ENCODE measurements at regions not wholly inside any gene's neighbourhood (a gene's known extent, or its start where the extent isn't known, plus 50 kb on each side); places are given as distances from the start of the nearest gene placed in this dataset.

DNA sequence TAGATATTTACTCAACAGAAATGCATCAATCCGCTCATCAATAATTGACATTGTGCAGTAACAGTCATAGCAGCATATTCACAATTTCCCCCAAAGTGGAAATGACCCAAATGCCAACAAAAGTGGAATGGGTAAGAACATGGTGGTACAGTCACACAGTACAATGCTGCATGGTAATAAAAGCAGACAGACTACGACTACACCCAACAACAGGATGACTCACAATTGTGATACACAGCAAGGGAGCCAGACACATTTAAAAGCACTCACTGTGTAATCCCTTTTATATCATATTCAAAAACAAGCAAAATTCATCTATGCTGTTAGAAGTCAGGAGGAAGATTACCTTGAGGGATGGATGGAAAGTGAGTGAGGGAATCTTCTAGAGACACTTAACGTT lies 76.5 kb upstream of the NUDT7 start:
- no peak overlapping the region for H3K4me3 ChIP-seq (ENCODE audit: insufficient read depth, low read depth, low read length, poor library complexity, severe bottlenecking)
- no peak overlapping the region for H3K27ac ChIP-seq (ENCODE audit: insufficient read depth, low read length, poor library complexity, severe bottlenecking)
- H3K9me3 ChIP-seq (ENCODE audit: control insufficient read depth, low read length): no peaks in the 10 kb centered on the region
- H3K4me1 ChIP-seq (ENCODE audit: control insufficient read depth, insufficient read depth, low read length, poor library complexity, severe bottlenecking): no peaks in the 10 kb centered on the region
- no peaks in the 10 kb centered on the region for H3K27me3 ChIP-seq (replicated peaks; ENCODE audit: control insufficient read depth, insufficient read depth, low read length, poor library complexity, severe bottlenecking)
- H3K36me3 ChIP-seq (ENCODE audit: control insufficient read depth, insufficient read depth, low read length): no peaks in the 10 kb centered on the region
- DNase-seq: no peak

DNA sequence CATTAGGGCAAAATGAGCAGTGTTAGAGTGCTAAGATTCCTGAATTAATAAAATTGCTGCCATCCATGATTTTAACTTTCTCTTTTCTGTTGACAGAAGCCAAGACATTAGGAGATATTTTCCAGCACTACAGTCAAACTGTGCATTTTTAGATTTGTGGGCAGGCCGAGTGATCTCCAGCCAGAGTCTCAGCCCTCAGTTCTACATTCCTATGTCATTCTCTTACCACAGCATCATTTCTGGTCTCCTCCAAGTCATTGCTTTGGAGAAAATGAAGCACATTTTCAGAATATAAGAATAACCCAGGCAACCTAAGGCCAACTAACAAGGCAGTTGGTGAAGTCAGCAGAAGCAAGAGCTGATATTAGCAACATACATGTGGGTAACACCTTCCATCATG lies 74.6 kb upstream of the NUDT7 start:
- no peak for DNase-seq
- no peaks in the 10 kb centered on the region for H3K9me3 ChIP-seq (ENCODE audit: control insufficient read depth, low read length)
- no peaks in the 10 kb centered on the region for H3K36me3 ChIP-seq (ENCODE audit: control insufficient read depth, insufficient read depth, low read length)
- H3K27me3 ChIP-seq (replicated peaks; ENCODE audit: control insufficient read depth, insufficient read depth, low read length, poor library complexity, severe bottlenecking): no peaks in the 10 kb centered on the region
- H3K4me1 ChIP-seq (ENCODE audit: control insufficient read depth, insufficient read depth, low read length, poor library complexity, severe bottlenecking): no peaks in the 10 kb centered on the region
- no peak overlapping the region for H3K4me3 ChIP-seq (ENCODE audit: insufficient read depth, low read depth, low read length, poor library complexity, severe bottlenecking)
- no peak overlapping the region for H3K27ac ChIP-seq (ENCODE audit: insufficient read depth, low read length, poor library complexity, severe bottlenecking)

DNA sequence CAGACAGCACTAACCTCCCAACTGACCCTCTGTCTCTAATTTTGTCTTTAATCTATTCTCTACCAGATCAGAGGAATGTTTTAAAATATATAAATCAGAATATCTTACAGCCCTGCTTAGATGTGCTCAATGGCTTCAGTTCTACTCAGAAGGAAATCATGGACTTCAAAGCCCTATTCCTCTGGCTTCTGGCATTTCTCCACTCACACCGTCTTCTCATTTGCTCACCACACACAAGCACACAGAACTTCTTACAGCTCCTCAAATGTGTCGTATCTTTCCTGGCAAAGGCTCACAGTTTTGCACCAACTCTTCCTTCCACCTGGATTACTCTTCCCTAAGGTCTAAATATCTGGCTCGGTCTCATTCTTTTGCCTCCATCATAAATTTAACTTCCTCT lies 71.6 kb upstream of the NUDT7 start:
- no peaks in the 10 kb centered on the region for H3K27me3 ChIP-seq (replicated peaks; ENCODE audit: control insufficient read depth, insufficient read depth, low read length, poor library complexity, severe bottlenecking)
- H3K4me3 ChIP-seq (ENCODE audit: insufficient read depth, low read depth, low read length, poor library complexity, severe bottlenecking): no peak overlapping the region
- no peak overlapping the region for H3K27ac ChIP-seq (ENCODE audit: insufficient read depth, low read length, poor library complexity, severe bottlenecking)
- H3K36me3 ChIP-seq (ENCODE audit: control insufficient read depth, insufficient read depth, low read length): no peaks in the 10 kb centered on the region
- H3K4me1 ChIP-seq (ENCODE audit: control insufficient read depth, insufficient read depth, low read length, poor library complexity, severe bottlenecking): no peaks in the 10 kb centered on the region
- no peaks in the 10 kb centered on the region for H3K9me3 ChIP-seq (ENCODE audit: control insufficient read depth, low read length)
- no peak for DNase-seq

DNA sequence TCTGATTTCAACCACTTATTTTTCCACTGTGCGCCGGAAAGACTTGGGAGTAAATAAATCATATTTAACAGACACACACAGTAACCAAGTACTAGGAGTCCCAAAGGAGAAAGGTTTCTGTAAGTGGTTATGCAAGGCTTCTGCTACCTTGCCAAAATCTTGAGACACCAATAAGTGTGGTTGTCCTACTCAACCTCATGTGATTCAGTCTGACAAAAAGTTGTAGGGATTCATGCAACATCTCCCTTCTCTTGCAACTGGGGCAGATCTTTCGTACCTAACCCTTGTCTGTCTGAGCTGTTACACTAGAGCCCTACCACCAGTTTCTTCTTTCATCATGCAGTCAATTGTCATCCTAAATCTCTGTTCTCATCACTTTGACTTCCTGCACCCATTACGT lies 69.9 kb upstream of the NUDT7 start:
- DNase-seq: no peak
- H3K9me3 ChIP-seq (ENCODE audit: control insufficient read depth, low read length): no peaks in the 10 kb centered on the region
- H3K4me1 ChIP-seq (ENCODE audit: control insufficient read depth, insufficient read depth, low read length, poor library complexity, severe bottlenecking): no peaks in the 10 kb centered on the region
- no peak overlapping the region for H3K27ac ChIP-seq (ENCODE audit: insufficient read depth, low read length, poor library complexity, severe bottlenecking)
- H3K4me3 ChIP-seq (ENCODE audit: insufficient read depth, low read depth, low read length, poor library complexity, severe bottlenecking): no peak overlapping the region
- H3K36me3 ChIP-seq (ENCODE audit: control insufficient read depth, insufficient read depth, low read length): no peaks in the 10 kb centered on the region
- no peaks in the 10 kb centered on the region for H3K27me3 ChIP-seq (replicated peaks; ENCODE audit: control insufficient read depth, insufficient read depth, low read length, poor library complexity, severe bottlenecking)

DNA sequence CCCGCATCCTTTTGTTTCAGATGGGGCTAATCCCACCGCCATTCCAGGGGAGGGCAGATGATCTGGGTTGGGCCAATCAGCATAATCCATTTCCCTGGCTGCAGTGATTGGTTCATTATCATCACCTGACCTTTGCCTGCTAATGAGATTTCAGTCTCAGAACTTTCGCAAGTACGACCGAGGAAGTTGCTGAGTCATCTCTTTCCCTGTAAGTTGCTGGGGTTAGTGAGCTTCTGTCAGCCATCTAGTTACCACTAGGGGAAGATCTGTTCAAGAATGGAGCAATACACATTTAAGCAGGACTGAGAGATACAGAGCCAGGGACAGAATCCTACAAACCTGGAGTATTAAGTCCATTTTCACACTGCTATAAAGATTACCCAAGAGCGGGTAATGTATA lies 65.3 kb upstream of the NUDT7 start:
- Histone ChIP-seq H3K4me3 (ENCODE audit: insufficient read depth, low read depth, low read length, poor library complexity, severe bottlenecking) (no peak overlapping the region), H3K4me1 (ENCODE audit: control insufficient read depth, insufficient read depth, low read length, poor library complexity, severe bottlenecking) (no peaks in the 10 kb centered on the region), H3K9me3 (ENCODE audit: control insufficient read depth, low read length) (no peaks in the 10 kb centered on the region), H3K27ac (ENCODE audit: insufficient read depth, low read length, poor library complexity, severe bottlenecking) (no peak overlapping the region), H3K36me3 (ENCODE audit: control insufficient read depth, insufficient read depth, low read length) (no peaks in the 10 kb centered on the region), H3K27me3 (replicated peaks; ENCODE audit: control insufficient read depth, insufficient read depth, low read length, poor library complexity, severe bottlenecking) (no peaks in the 10 kb centered on the region)
- DNase-seq: no peak

DNA sequence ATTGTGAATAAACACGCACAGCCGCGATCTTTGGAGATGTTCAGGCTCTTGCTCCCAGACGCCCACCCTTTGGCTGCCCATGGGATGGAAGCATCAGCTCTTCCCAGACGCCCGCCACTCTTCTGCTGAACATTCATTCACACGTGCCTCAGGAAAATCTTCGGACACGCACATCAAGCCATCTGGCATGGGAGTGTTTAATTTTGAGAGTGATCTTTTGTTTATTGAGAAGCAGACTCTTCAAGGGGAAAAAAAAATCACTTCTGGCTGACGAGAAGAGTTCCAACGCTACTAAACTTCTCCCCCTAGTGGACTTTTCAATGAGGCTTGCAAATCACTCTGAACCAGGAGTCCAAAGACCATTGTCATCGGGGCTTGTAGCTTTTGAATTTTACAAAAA lies 62.0 kb upstream of the NUDT7 start:
- Histone ChIP-seq H3K27me3 (replicated peaks; ENCODE audit: control insufficient read depth, insufficient read depth, low read length, poor library complexity, severe bottlenecking) (no peaks in the 10 kb centered on the region), H3K36me3 (ENCODE audit: control insufficient read depth, insufficient read depth, low read length) (no peaks in the 10 kb centered on the region), H3K4me1 (ENCODE audit: control insufficient read depth, insufficient read depth, low read length, poor library complexity, severe bottlenecking) (no peaks in the 10 kb centered on the region), H3K9me3 (ENCODE audit: control insufficient read depth, low read length) (no peaks in the 10 kb centered on the region), H3K4me3 (ENCODE audit: insufficient read depth, low read depth, low read length, poor library complexity, severe bottlenecking) (no peak overlapping the region), H3K27ac (ENCODE audit: insufficient read depth, low read length, poor library complexity, severe bottlenecking) (no peak overlapping the region)
- no peak for DNase-seq

DNA sequence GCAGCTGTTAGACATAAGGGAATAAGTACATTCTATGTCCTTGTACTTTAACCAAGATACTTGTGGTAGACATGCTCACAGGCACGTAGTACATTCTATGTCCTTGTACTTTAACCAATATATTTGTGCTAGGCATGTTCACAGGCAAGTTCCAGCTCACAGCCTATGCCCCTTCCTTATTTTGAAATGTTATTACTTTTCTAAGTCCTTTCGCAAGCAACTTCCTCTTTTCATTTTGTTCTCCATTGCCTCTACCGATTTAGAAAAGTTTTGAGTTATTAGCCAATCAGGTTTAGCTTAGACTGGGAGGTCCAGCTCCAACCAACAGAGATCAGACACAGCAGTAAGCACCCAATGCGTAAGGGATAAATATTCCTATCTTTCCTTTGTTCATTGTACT lies 60.1 kb upstream of the NUDT7 start:
- Histone ChIP-seq H3K36me3 (ENCODE audit: control insufficient read depth, insufficient read depth, low read length) (no peaks in the 10 kb centered on the region), H3K27me3 (replicated peaks; ENCODE audit: control insufficient read depth, insufficient read depth, low read length, poor library complexity, severe bottlenecking) (no peaks in the 10 kb centered on the region), H3K27ac (ENCODE audit: insufficient read depth, low read length, poor library complexity, severe bottlenecking) (no peak overlapping the region), H3K9me3 (ENCODE audit: control insufficient read depth, low read length) (no peaks in the 10 kb centered on the region), H3K4me3 (ENCODE audit: insufficient read depth, low read depth, low read length, poor library complexity, severe bottlenecking) (no peak overlapping the region), H3K4me1 (ENCODE audit: control insufficient read depth, insufficient read depth, low read length, poor library complexity, severe bottlenecking) (no peaks in the 10 kb centered on the region)
- DNase-seq: no peak

DNA sequence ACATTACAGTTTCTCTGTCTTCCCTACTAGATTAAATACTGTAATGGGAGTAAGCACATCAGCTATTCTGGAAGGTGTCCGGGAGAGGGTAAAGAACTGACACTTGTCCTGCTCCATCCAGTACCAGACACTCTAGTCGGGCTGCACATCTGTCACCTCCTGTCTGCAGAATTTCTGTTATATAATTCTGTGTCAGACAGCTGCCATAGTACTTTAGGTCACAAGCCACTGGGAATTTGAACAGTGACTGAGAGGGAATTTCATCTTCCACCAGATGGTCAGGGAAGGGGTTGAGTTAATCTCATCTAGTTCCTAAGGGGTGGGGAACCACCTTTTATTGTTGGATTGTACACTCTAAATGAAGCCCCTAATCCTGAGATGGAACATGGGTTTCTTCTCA lies 58.6 kb upstream of the NUDT7 start:
- Histone ChIP-seq H3K27me3 (replicated peaks; ENCODE audit: control insufficient read depth, insufficient read depth, low read length, poor library complexity, severe bottlenecking) (no peaks in the 10 kb centered on the region), H3K27ac (ENCODE audit: insufficient read depth, low read length, poor library complexity, severe bottlenecking) (no peak overlapping the region), H3K4me1 (ENCODE audit: control insufficient read depth, insufficient read depth, low read length, poor library complexity, severe bottlenecking) (no peaks in the 10 kb centered on the region), H3K4me3 (ENCODE audit: insufficient read depth, low read depth, low read length, poor library complexity, severe bottlenecking) (no peak overlapping the region), H3K36me3 (ENCODE audit: control insufficient read depth, insufficient read depth, low read length) (no peaks in the 10 kb centered on the region), H3K9me3 (ENCODE audit: control insufficient read depth, low read length) (no peaks in the 10 kb centered on the region)
- no peak for DNase-seq

DNA sequence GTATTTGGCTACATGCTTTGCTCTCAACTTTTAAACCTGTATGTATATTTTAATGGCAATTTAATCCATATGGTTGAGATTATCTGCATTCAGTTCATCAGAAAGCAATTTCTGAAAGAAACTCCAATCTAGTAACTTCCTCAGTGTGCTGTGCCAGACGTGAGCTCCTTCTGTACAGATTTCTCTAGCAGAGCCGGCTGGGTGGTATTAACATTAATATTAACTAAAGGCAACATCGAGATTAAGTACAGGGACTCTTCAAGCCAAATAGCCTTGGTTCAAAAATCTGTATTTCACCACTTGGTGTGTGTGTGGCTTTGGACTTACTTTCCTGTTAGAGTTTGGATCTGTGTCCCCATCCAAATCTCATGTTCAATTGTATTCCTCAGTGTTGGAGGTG lies 55.5 kb upstream of the NUDT7 start:
- DNase-seq: no peak
- Histone ChIP-seq H3K36me3 (ENCODE audit: control insufficient read depth, insufficient read depth, low read length) (no peaks in the 10 kb centered on the region), H3K9me3 (ENCODE audit: control insufficient read depth, low read length) (no peaks in the 10 kb centered on the region), H3K4me1 (ENCODE audit: control insufficient read depth, insufficient read depth, low read length, poor library complexity, severe bottlenecking) (no peaks in the 10 kb centered on the region), H3K4me3 (ENCODE audit: insufficient read depth, low read depth, low read length, poor library complexity, severe bottlenecking) (no peak overlapping the region), H3K27ac (ENCODE audit: insufficient read depth, low read length, poor library complexity, severe bottlenecking) (no peak overlapping the region), H3K27me3 (replicated peaks; ENCODE audit: control insufficient read depth, insufficient read depth, low read length, poor library complexity, severe bottlenecking) (peaks cover 3% of the 10 kb centered on the region)

DNA sequence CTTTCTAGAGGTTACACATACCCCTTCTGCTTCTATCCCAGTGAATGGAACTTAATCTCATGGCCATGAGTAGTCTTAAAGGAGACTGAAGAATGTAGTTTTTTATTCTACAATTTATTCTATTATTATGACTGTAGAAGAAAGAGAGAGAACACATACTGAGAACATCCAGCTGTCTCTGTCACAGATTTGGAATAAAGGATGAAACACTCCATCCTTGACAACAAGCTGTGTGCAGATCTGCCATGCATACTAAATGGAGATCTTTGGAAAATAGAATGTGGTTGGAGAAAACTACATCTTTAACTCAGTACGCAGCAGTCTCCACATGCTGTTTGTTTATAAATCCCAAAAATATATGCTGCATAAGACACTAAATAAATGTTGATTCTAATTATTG lies 54.1 kb upstream of the NUDT7 start:
- H3K4me3 ChIP-seq (ENCODE audit: insufficient read depth, low read depth, low read length, poor library complexity, severe bottlenecking): no peak overlapping the region

DNA sequence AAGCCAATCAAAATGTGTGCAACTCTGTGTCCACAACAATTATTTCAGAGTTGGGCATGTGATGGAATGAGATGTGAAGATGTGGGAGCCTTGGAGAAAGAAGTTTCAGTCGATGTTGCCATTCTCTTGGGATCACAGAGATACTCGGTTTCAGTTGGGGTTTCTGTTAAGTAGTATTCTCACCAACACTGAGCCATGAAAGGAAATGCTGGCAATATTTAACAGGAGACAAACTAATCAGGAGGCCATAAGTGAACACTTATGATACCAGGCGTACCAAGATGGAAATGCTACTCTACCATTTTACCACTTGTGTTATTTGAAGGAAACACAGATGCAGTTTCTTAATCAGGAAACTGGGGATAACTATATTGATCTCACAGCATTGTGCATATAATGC lies 53.3 kb upstream of the NUDT7 start:
- H3K27ac ChIP-seq (ENCODE audit: insufficient read depth, low read length, poor library complexity, severe bottlenecking): no peak overlapping the region
- peaks cover 3% of the 10 kb centered on the region for H3K27me3 ChIP-seq (replicated peaks; ENCODE audit: control insufficient read depth, insufficient read depth, low read length, poor library complexity, severe bottlenecking)
- no peak overlapping the region for H3K4me3 ChIP-seq (ENCODE audit: insufficient read depth, low read depth, low read length, poor library complexity, severe bottlenecking)
- no peaks in the 10 kb centered on the region for H3K36me3 ChIP-seq (ENCODE audit: control insufficient read depth, insufficient read depth, low read length)
- H3K9me3 ChIP-seq (ENCODE audit: control insufficient read depth, low read length): no peaks in the 10 kb centered on the region
- DNase-seq: no peak
- H3K4me1 ChIP-seq (ENCODE audit: control insufficient read depth, insufficient read depth, low read length, poor library complexity, severe bottlenecking): no peaks in the 10 kb centered on the region

More for the DNA sequence above, 54.1 kb upstream of the NUDT7 start:
- H3K4me1 ChIP-seq (ENCODE audit: control insufficient read depth, insufficient read depth, low read length, poor library complexity, severe bottlenecking): no peaks in the 10 kb centered on the region
- no peaks in the 10 kb centered on the region for H3K36me3 ChIP-seq (ENCODE audit: control insufficient read depth, insufficient read depth, low read length)
- H3K27ac ChIP-seq (ENCODE audit: insufficient read depth, low read length, poor library complexity, severe bottlenecking): no peak overlapping the region
- peaks cover 3% of the 10 kb centered on the region for H3K27me3 ChIP-seq (replicated peaks; ENCODE audit: control insufficient read depth, insufficient read depth, low read length, poor library complexity, severe bottlenecking)
- H3K9me3 ChIP-seq (ENCODE audit: control insufficient read depth, low read length): no peaks in the 10 kb centered on the region
- DNase-seq: no peak

Measured in effector memory CD4-positive, alpha-beta T cell (primary cell).